GM13976 (cell line): ENCODE measurements at regions not wholly inside any gene's neighbourhood (a gene's known extent, or its start where the extent isn't known, plus 50 kb on each side); places are given as distances from the start of the nearest gene placed in this dataset.

Source experiments
- DNase-seq: peaks from one replicate; pipeline ENCODE4 v3.0.0; 2012; ENCODE audit warnings: low spot score
- CTCF ChIP-seq: IDR thresholded peaks from 2 replicates; pipeline ENCODE4 v1.5.1; 2012; ENCODE audit warnings: borderline replicate concordance, mild to moderate bottlenecking; ENCODE audit not compliant: insufficient read depth; ENCODE audit errors: extremely low read depth, missing control alignments, control extremely low read depth
- in situ Hi-C: fragments of 300-500 bp; cut with MboI; formaldehyde crosslinking; loops from one replicate; pipeline ENCODE4 v1.12.0; 2022; ENCODE audit warnings: low sequenced_read_pairs, mixed read lengths, inconsistent platforms; ENCODE audit not compliant: unreplicated experiment

GRCh38 chr6:7960848-7961247, 50.3 kb upstream of the TXNDC5 start:
- in situ Hi-C loops: loop anchor here (10.0 kb wide), 1 partner anchor 46 kb away; the partner anchor contains the start of gene TXNDC5
- DNase-seq: peak; percentile 43
- TF ChIP-seq CTCF: no peak
